ENCODE measurements at regions not wholly inside any gene's neighbourhood (a gene's known extent, or its start where the extent isn't known, plus 50 kb on each side); places are given as distances from the start of the nearest gene placed in this dataset.

- no peak overlapping the region for H3K9ac ChIP-seq (ENCODE audit: low read depth in 1 of 2, low read length in 2 of 2)
- H3K27ac ChIP-seq (ENCODE audit: low read depth, low read length), result no peak overlapping the region
- peak overlapping the region; percentile 16 to 63 for H3K4me3 ChIP-seq (ENCODE audit: low read depth in 1 of 2, low read length in 2 of 2)
- no peaks in the 10 kb centered on the region for H3K27me3 ChIP-seq (ENCODE audit: control insufficient read depth in 1 of 2, insufficient read depth in 2 of 2, low read length in 2 of 2)
- H3K36me3 ChIP-seq (ENCODE audit: control insufficient read depth in 1 of 2, insufficient read depth in 2 of 2, low read length in 2 of 2), result no peaks in the 10 kb centered on the region
- no peaks in the 10 kb centered on the region for H3K9me3 ChIP-seq (ENCODE audit: control insufficient read depth in 1 of 2, low read length in 2 of 2)
- H3K4me1 ChIP-seq (ENCODE audit: control insufficient read depth in 1 of 2, insufficient read depth in 2 of 2, low read length in 2 of 2), result peaks cover 0 to 4% of the 10 kb centered on the region in 2 donors
These were observed 574.7 kb downstream of the TBC1D22A start for GRCh38 chr22:47337161-47337621.

- H3K9me3 ChIP-seq (ENCODE audit: control insufficient read depth in 1 of 2, low read length in 2 of 2), result no peaks in the 10 kb centered on the region
- H3K4me1 ChIP-seq (ENCODE audit: control insufficient read depth in 1 of 2, insufficient read depth in 2 of 2, low read length in 2 of 2), result peaks cover 0 to 4% of the 10 kb centered on the region in 2 donors
- H3K9ac ChIP-seq (ENCODE audit: low read depth in 1 of 2, low read length in 2 of 2), result no peak overlapping the region
- no peaks in the 10 kb centered on the region for H3K27me3 ChIP-seq (ENCODE audit: control insufficient read depth in 1 of 2, insufficient read depth in 2 of 2, low read length in 2 of 2)
- H3K36me3 ChIP-seq (ENCODE audit: control insufficient read depth in 1 of 2, insufficient read depth in 2 of 2, low read length in 2 of 2), result no peaks in the 10 kb centered on the region
- no peak overlapping the region for H3K4me3 ChIP-seq (ENCODE audit: low read depth in 1 of 2, low read length in 2 of 2)
- no peak overlapping the region for H3K27ac ChIP-seq (ENCODE audit: low read depth, low read length)
These were observed 573.5 kb downstream of the TBC1D22A start for GRCh38 chr22:47335958-47336357.

- Histone ChIP-seq H3K9ac (ENCODE audit: low read depth in 1 of 2, low read length in 2 of 2) (no peak overlapping the region), H3K9me3 (ENCODE audit: control insufficient read depth in 1 of 2, low read length in 2 of 2) (no peaks in the 10 kb centered on the region), H3K27ac (ENCODE audit: low read depth, low read length) (no peak overlapping the region), H3K4me3 (ENCODE audit: low read depth in 1 of 2, low read length in 2 of 2) (no peak overlapping the region), H3K36me3 (ENCODE audit: control insufficient read depth in 1 of 2, insufficient read depth in 2 of 2, low read length in 2 of 2) (no peaks in the 10 kb centered on the region), H3K4me1 (ENCODE audit: control insufficient read depth in 1 of 2, insufficient read depth in 2 of 2, low read length in 2 of 2) (peaks cover 0 to 4% of the 10 kb centered on the region in 2 donors), H3K27me3 (ENCODE audit: control insufficient read depth in 1 of 2, insufficient read depth in 2 of 2, low read length in 2 of 2) (no peaks in the 10 kb centered on the region)
These were observed 573.0 kb downstream of the TBC1D22A start for GRCh38 chr22:47335460-47335859.

GRCh38 chr22:47334601-47335000 lies 572.2 kb downstream of the TBC1D22A start:
- Histone ChIP-seq H3K4me1 (ENCODE audit: control insufficient read depth in 1 of 2, insufficient read depth in 2 of 2, low read length in 2 of 2) (peaks cover 0 to 4% of the 10 kb centered on the region in 2 donors), H3K27ac (ENCODE audit: low read depth, low read length) (no peak overlapping the region), H3K36me3 (ENCODE audit: control insufficient read depth in 1 of 2, insufficient read depth in 2 of 2, low read length in 2 of 2) (no peaks in the 10 kb centered on the region), H3K4me3 (ENCODE audit: low read depth in 1 of 2, low read length in 2 of 2) (no peak overlapping the region), H3K27me3 (ENCODE audit: control insufficient read depth in 1 of 2, insufficient read depth in 2 of 2, low read length in 2 of 2) (no peaks in the 10 kb centered on the region), H3K9me3 (ENCODE audit: control insufficient read depth in 1 of 2, low read length in 2 of 2) (no peaks in the 10 kb centered on the region), H3K9ac (ENCODE audit: low read depth in 1 of 2, low read length in 2 of 2) (no peak overlapping the region)

GRCh38 chr22:47333625-47334024 lies 571.2 kb downstream of the TBC1D22A start:
- Histone ChIP-seq H3K36me3 (ENCODE audit: control insufficient read depth in 1 of 2, insufficient read depth in 2 of 2, low read length in 2 of 2) (no peaks in the 10 kb centered on the region), H3K4me1 (ENCODE audit: control insufficient read depth in 1 of 2, insufficient read depth in 2 of 2, low read length in 2 of 2) (peaks cover 0 to 4% of the 10 kb centered on the region in 2 donors), H3K9ac (ENCODE audit: low read depth in 1 of 2, low read length in 2 of 2) (no peak overlapping the region), H3K4me3 (ENCODE audit: low read depth in 1 of 2, low read length in 2 of 2) (no peak overlapping the region), H3K27ac (ENCODE audit: low read depth, low read length) (no peak overlapping the region), H3K27me3 (ENCODE audit: control insufficient read depth in 1 of 2, insufficient read depth in 2 of 2, low read length in 2 of 2) (no peaks in the 10 kb centered on the region), H3K9me3 (ENCODE audit: control insufficient read depth in 1 of 2, low read length in 2 of 2) (no peaks in the 10 kb centered on the region)

GRCh38 chr22:47332246-47332980 lies 570.0 kb downstream of the TBC1D22A start:
- Histone ChIP-seq H3K27me3 (ENCODE audit: control insufficient read depth in 1 of 2, insufficient read depth in 2 of 2, low read length in 2 of 2) (no peaks in the 10 kb centered on the region), H3K36me3 (ENCODE audit: control insufficient read depth in 1 of 2, insufficient read depth in 2 of 2, low read length in 2 of 2) (no peaks in the 10 kb centered on the region), H3K27ac (ENCODE audit: low read depth, low read length) (no peak overlapping the region), H3K4me1 (ENCODE audit: control insufficient read depth in 1 of 2, insufficient read depth in 2 of 2, low read length in 2 of 2) (peaks cover 0 to 4% of the 10 kb centered on the region in 2 donors), H3K4me3 (ENCODE audit: low read depth in 1 of 2, low read length in 2 of 2) (no peak overlapping the region), H3K9me3 (ENCODE audit: control insufficient read depth in 1 of 2, low read length in 2 of 2) (no peaks in the 10 kb centered on the region), H3K9ac (ENCODE audit: low read depth in 1 of 2, low read length in 2 of 2) (no peak overlapping the region)

- Histone ChIP-seq H3K27me3 (ENCODE audit: control insufficient read depth in 1 of 2, insufficient read depth in 2 of 2, low read length in 2 of 2) (no peaks in the 10 kb centered on the region), H3K27ac (ENCODE audit: low read depth, low read length) (no peak overlapping the region), H3K4me3 (ENCODE audit: low read depth in 1 of 2, low read length in 2 of 2) (no peak overlapping the region), H3K9ac (ENCODE audit: low read depth in 1 of 2, low read length in 2 of 2) (no peak overlapping the region), H3K9me3 (ENCODE audit: control insufficient read depth in 1 of 2, low read length in 2 of 2) (no peaks in the 10 kb centered on the region), H3K36me3 (ENCODE audit: control insufficient read depth in 1 of 2, insufficient read depth in 2 of 2, low read length in 2 of 2) (no peaks in the 10 kb centered on the region), H3K4me1 (ENCODE audit: control insufficient read depth in 1 of 2, insufficient read depth in 2 of 2, low read length in 2 of 2) (peaks cover 0 to 1% of the 10 kb centered on the region in 2 donors)
These were observed 569.3 kb downstream of the TBC1D22A start for GRCh38 chr22:47331750-47332149.

- H3K27me3 ChIP-seq (ENCODE audit: control insufficient read depth in 1 of 2, insufficient read depth in 2 of 2, low read length in 2 of 2), result no peaks in the 10 kb centered on the region
- no peaks in the 10 kb centered on the region for H3K4me1 ChIP-seq (ENCODE audit: control insufficient read depth in 1 of 2, insufficient read depth in 2 of 2, low read length in 2 of 2)
These were observed 567.5 kb downstream of the TBC1D22A start for GRCh38 chr22:47329727-47330650.

GRCh38 chr22:47328550-47329243 lies 566.2 kb downstream of the TBC1D22A start:
- H3K27ac ChIP-seq (ENCODE audit: low read depth, low read length), result no peak overlapping the region
- H3K9ac ChIP-seq (ENCODE audit: low read depth in 1 of 2, low read length in 2 of 2), result no peak overlapping the region
- no peaks in the 10 kb centered on the region for H3K27me3 ChIP-seq (ENCODE audit: control insufficient read depth in 1 of 2, insufficient read depth in 2 of 2, low read length in 2 of 2)
- H3K4me3 ChIP-seq (ENCODE audit: low read depth in 1 of 2, low read length in 2 of 2), result no peak overlapping the region
- no peaks in the 10 kb centered on the region for H3K9me3 ChIP-seq (ENCODE audit: control insufficient read depth in 1 of 2, low read length in 2 of 2)
- H3K36me3 ChIP-seq (ENCODE audit: control insufficient read depth in 1 of 2, insufficient read depth in 2 of 2, low read length in 2 of 2), result no peaks in the 10 kb centered on the region
- H3K4me1 ChIP-seq (ENCODE audit: control insufficient read depth in 1 of 2, insufficient read depth in 2 of 2, low read length in 2 of 2), result no peaks in the 10 kb centered on the region

More at GRCh38 chr22:47329727-47330650, 567.5 kb downstream of the TBC1D22A start:
- H3K4me3 ChIP-seq (ENCODE audit: low read depth in 1 of 2, low read length in 2 of 2), result no peak overlapping the region
- H3K9ac ChIP-seq (ENCODE audit: low read depth in 1 of 2, low read length in 2 of 2), result no peak overlapping the region
- H3K9me3 ChIP-seq (ENCODE audit: control insufficient read depth in 1 of 2, low read length in 2 of 2), result no peaks in the 10 kb centered on the region
- H3K36me3 ChIP-seq (ENCODE audit: control insufficient read depth in 1 of 2, insufficient read depth in 2 of 2, low read length in 2 of 2), result no peaks in the 10 kb centered on the region
- H3K27ac ChIP-seq (ENCODE audit: low read depth, low read length), result no peak overlapping the region

All from duodenal mucosa (tissue), 2 donors.